Neutrophil (primary cell): ENCODE measurements at regions not wholly inside any gene's neighbourhood (a gene's known extent, or its start where the extent isn't known, plus 50 kb on each side); places are given as distances from the start of the nearest gene placed in this dataset.

Source experiments
- H3K27ac ChIP-seq: fragments of 200-600 bp; sonication (generic); 2 replicates; pipeline ENCODE4 v1.5.1; 2016; ENCODE audit warnings: mild to moderate bottlenecking, moderate library complexity
- H3K27me3 ChIP-seq: fragments of 200-600 bp; sonication (generic); 2 replicates; pipeline ENCODE4 v1.6.0; 2016; ENCODE audit warnings: mild to moderate bottlenecking
- H3K36me3 ChIP-seq: fragments of 200-600 bp; sonication (generic); 2 replicates; pipeline ENCODE4 v1.5.1; 2017
- H3K4me1 ChIP-seq, 2 experiments: fragments of 200-600 bp in 1 of 2; sonication (generic) in 1 of 2; 1 replicate in 1 of 2; 2 replicates in 1 of 2; pipeline versions ENCODE4 v1.5.1 to v1.6.1; 2013 to 2016; ENCODE audit warnings: low read depth in 1 of 2, low read length in 1 of 2, mild to moderate bottlenecking in 1 of 2, moderate library complexity in 1 of 2; ENCODE audit not compliant: control insufficient read depth in 1 of 2, insufficient read depth in 1 of 2
- H3K4me3 ChIP-seq, 2 experiments: fragments of 200-600 bp in 1 of 2; sonication (generic) in 1 of 2; 1 replicate in 1 of 2; 2 replicates in 1 of 2; pipeline ENCODE4 v1.5.1; 2013 to 2016; ENCODE audit warnings: low read depth in 1 of 2, low read length in 1 of 2, mild to moderate bottlenecking in 1 of 2, moderate library complexity in 1 of 2
- H3K9me3 ChIP-seq: fragments of 200-600 bp; sonication (generic); 2 replicates; pipeline ENCODE4 v1.5.1; 2016
- TF ChIP-seq, protein P1 (sequence below): fragments of 200-600 bp; sonication (generic); IDR thresholded peaks from 2 replicates; pipeline ENCODE4 v1.5.1; 2016; ENCODE audit warnings: antibody characterized with exemption

DNA sequence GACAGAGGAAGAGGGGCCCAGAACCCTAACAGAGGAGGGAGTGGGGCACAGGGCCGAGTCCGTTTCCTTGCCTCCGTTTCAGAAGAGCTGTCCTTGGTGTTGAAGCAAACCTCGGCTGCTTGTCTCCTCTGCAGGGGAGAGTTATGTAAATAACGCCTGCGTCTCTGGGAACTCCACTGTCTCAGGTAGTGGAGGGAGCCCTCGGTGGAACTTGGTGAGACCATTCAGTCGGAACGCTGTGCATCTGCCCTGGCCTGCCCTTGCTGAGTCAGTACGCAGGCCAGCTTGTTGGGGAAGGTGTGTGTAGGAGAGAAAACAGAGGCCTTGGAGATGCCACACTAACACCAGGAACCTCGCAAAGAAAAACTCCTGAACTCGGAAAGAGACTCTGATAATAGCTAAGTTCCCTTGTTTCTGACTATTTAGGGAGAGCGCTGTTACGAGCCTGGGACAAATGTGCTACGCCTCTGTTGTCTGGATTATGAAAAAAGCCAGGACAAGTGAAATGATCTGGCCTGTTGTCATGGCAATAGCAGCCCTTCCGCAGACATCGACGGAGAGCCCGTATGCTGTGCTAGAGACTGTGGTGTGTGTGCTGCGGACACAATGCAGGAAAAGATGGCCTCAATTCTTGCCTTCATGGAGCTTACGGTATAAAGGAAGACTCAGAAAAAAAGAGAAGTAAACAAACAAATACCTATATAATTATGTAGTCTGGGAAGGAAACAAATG, 94.6 kb upstream of the AKT3 start:
- TF ChIP-seq, protein P1, sequence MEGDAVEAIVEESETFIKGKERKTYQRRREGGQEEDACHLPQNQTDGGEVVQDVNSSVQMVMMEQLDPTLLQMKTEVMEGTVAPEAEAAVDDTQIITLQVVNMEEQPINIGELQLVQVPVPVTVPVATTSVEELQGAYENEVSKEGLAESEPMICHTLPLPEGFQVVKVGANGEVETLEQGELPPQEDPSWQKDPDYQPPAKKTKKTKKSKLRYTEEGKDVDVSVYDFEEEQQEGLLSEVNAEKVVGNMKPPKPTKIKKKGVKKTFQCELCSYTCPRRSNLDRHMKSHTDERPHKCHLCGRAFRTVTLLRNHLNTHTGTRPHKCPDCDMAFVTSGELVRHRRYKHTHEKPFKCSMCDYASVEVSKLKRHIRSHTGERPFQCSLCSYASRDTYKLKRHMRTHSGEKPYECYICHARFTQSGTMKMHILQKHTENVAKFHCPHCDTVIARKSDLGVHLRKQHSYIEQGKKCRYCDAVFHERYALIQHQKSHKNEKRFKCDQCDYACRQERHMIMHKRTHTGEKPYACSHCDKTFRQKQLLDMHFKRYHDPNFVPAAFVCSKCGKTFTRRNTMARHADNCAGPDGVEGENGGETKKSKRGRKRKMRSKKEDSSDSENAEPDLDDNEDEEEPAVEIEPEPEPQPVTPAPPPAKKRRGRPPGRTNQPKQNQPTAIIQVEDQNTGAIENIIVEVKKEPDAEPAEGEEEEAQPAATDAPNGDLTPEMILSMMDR: no peak
- Histone ChIP-seq H3K27me3 (peaks cover 13% of the 10 kb centered on the region), H3K4me3 (no peak overlapping the region), H3K9me3 (no peaks in the 10 kb centered on the region), H3K4me1 (peaks cover 0 to under 1% of the 10 kb centered on the region in 2 experiments), H3K27ac (no peak overlapping the region), H3K36me3 (no peaks in the 10 kb centered on the region)

DNA sequence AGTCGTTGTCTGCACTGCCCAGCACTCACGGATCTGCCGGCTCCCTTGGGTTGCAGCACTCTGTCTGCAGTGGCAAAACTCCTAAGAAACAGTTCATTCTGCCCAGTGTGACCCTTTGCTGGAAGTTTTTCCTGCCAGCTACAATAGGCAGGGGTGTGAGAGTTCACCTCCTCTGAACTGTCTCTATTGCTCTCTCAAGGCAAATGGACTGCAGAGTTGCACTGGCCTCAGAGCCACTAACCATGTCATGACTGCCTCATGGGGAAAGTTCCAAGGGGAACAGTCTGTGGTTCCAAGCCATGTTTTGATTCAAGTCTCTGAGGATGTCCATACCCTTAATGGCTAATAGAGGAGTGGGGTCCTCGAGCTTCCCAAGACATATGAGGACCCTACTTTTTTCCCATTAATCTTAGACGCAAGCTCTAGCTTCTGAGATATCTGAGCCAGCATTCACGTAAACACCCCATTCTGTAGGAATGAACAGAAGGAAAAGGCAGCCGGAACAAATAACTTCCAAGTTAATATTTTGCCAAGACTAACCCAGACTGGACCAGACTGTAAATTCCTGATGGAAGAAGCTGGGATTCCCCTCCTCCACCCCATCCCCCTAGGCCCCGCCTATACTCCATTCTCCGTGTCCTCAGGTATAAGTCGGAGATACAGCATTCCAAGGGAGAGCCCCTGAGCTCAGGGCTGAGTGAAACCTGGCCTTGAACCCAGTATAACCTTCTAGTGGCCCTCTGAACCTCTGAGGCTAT, 93.8 kb upstream of the AKT3 start:
- H3K4me3 ChIP-seq: no peak overlapping the region
- TF ChIP-seq, protein P1: no peak
- no peak overlapping the region for H3K27ac ChIP-seq
- peaks cover 13% of the 10 kb centered on the region for H3K27me3 ChIP-seq
- H3K36me3 ChIP-seq: no peaks in the 10 kb centered on the region
- H3K4me1 ChIP-seq: peaks cover 5 to 6% of the 10 kb centered on the region in 2 experiments
- H3K9me3 ChIP-seq: no peaks in the 10 kb centered on the region

DNA sequence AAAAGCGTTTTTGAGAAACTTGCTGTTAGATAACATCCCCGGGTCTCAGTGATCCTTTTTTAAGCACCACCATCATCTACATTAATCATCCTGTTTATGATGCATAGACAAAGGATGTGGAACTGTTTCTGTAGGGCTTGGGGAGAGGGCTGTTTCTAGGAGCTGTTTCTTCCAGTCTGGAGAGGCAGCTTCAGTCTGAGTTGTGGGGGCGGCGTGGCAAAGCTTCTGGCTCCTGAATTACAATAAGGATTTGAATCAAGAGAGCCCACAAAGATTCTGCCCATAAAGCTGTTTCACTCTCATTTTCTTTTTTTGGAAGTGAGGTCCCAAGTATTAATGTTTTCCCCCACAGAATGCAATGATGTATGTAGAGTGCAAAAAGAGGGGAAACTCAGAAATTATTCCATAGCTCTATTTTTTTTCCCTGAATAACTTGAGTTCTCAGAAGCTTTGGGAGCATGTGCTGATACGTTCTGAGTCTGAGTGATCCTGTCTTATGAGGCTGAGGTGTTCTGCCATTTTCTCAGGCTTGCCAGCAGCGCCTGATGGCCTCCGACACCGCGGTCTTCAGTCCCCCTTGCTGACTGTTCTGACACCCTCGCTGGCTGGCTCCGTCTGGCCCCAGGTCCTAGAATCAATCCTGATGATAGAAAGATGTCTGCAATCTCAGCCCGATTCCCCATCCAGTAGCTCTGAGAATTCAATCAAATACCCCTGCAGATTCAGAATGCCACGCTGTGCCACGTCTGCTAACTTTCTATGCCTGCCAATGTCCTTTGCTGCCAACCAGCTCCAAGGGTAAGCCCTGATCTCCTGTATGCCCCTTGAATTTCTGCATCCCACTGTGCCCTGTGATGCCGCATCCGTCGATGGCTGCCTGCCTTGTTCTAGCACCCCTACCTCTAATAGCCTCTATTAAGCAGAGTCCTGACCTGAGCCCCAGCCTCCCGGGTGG, 92.4 kb upstream of the AKT3 start:
- Histone ChIP-seq H3K36me3 (no peaks in the 10 kb centered on the region), H3K27ac (no peak overlapping the region), H3K4me1 (peaks cover 5 to 6% of the 10 kb centered on the region in 2 experiments), H3K27me3 (peaks cover 13% of the 10 kb centered on the region), H3K4me3 (no peak overlapping the region), H3K9me3 (no peaks in the 10 kb centered on the region)
- TF ChIP-seq, protein P1: no peak

DNA sequence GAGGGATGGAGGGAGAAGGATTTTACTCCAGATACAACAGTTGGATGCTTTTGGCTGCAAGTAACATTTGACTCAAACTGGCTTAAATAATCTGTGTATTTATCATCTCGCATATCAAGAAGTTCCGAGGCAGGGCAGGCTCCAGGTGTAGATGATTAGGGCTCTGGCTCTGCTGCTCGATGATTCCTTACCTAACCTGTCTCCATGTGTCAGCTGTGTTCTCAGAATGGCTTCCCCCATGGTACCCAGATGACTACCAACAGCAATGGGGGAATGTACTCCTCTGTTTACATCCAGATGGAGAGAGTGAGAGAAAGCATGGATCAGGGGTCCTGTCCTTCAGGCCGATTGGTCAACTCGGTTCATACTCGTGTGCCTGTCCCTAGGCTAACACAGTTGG, 90.4 kb upstream of the AKT3 start:
- Histone ChIP-seq H3K36me3 (no peaks in the 10 kb centered on the region), H3K4me1 (peaks cover 5 to 6% of the 10 kb centered on the region in 2 experiments), H3K27ac (no peak overlapping the region), H3K9me3 (no peaks in the 10 kb centered on the region), H3K27me3 (peaks cover 10% of the 10 kb centered on the region), H3K4me3 (no peak overlapping the region)
- TF ChIP-seq, protein P1: no peak

DNA sequence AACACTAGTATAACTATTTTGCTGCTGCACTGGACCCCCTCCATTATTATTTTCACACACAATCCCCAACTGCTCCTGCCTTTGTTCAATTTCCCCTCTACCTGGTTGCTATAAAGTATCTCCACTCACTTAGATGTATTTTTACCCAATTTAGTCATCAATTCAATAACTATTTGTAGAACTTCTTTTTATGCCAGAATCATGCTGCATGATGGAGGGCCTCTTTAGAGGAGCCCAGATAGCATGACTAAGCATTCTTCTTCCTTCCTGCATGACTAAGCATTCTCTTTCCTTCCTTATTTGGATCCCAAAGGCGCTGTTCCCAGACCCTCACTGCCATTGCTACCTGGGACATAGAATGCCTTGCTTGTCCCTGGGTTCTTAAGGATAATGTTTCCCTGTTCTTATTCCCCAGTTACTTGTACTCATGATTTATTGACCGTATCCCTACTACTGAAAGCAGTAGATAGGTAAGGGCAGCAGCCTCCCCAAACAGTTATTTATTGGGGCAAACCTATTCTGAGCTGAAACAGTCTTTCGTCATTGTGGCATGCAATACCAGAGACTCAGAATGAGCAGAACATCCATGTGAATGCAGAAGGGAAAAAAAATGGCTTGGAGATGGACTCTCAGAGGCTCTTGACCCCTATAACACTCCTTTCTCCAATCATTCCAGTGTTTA, 89.3 kb upstream of the AKT3 start:
- TF ChIP-seq, protein P1: no peak
- no peaks in the 10 kb centered on the region for H3K36me3 ChIP-seq
- no peaks in the 10 kb centered on the region for H3K9me3 ChIP-seq
- peaks cover 10% of the 10 kb centered on the region for H3K27me3 ChIP-seq
- H3K4me1 ChIP-seq: peaks cover 5 to 6% of the 10 kb centered on the region in 2 experiments
- H3K27ac ChIP-seq: no peak overlapping the region
- H3K4me3 ChIP-seq: no peak overlapping the region
